Neural cell (in vitro differentiated cells): ENCODE measurements at regions not wholly inside any gene's neighbourhood (a gene's known extent, or its start where the extent isn't known, plus 50 kb on each side); places are given as distances from the start of the nearest gene placed in this dataset.

Experiments
- H2AFZ ChIP-seq: fragments of 200-600, 300-800 bp; sonication (generic), shearing (Covaris generic); 2 replicates; pipeline ENCODE4 v1.6.0; 2014; ENCODE audit warnings: low read depth, mild to moderate bottlenecking, antibody characterized with exemption, low read length, moderate library complexity
- H3F3A ChIP-seq: fragments of 200-600 bp; shearing (Covaris generic); 2 replicates; pipeline ENCODE4 v1.6.1; 2016; ENCODE audit warnings: mild to moderate bottlenecking, moderate library complexity, mixed read lengths, antibody characterized with exemption, low read length; ENCODE audit not compliant: insufficient read depth, poor library complexity, severe bottlenecking
- H3K27ac ChIP-seq: fragments of 200-600, 300-800 bp; sonication (generic), shearing (Covaris generic); 2 replicates; pipeline ENCODE4 v1.5.1; 2014; ENCODE audit warnings: mild to moderate bottlenecking, low read length, moderate library complexity
- H3K27me3 ChIP-seq: fragments of 300-800, 200-600 bp; sonication (generic), shearing (Covaris generic); 2 replicates; pipeline ENCODE4 v1.6.0; 2014; ENCODE audit warnings: mild to moderate bottlenecking, low read depth, low read length, moderate library complexity; ENCODE audit not compliant: insufficient read depth
- H3K36me3 ChIP-seq: fragments of 300-800, 200-600 bp; sonication (generic), shearing (Covaris generic); 2 replicates; pipeline ENCODE4 v1.5.1; 2014; ENCODE audit warnings: mild to moderate bottlenecking, antibody characterized with exemption, low read length, moderate library complexity; ENCODE audit not compliant: insufficient read depth
- H3K4me2 ChIP-seq: fragments of 300-800, 200-600 bp; sonication (generic), shearing (Covaris generic); 2 replicates; pipeline ENCODE4 v1.6.0; 2014; ENCODE audit warnings: mild to moderate bottlenecking, low read length
- H3K4me3 ChIP-seq: fragments of 300-800, 200-600 bp; sonication (generic), shearing (Covaris generic); 2 replicates; pipeline ENCODE4 v1.5.1; 2014; ENCODE audit warnings: mild to moderate bottlenecking, low read length, moderate library complexity
- H3K79me2 ChIP-seq: fragments of 200-600 bp; shearing (Covaris generic); replicated peaks from 2 replicates; pipeline ENCODE4 v1.6.0; 2014; ENCODE audit warnings: mild to moderate bottlenecking, low read length, moderate library complexity; ENCODE audit not compliant: insufficient read depth
- H3K9ac ChIP-seq: fragments of 300-800, 200-600 bp; sonication (generic), shearing (Covaris generic); 2 replicates; pipeline ENCODE4 v1.6.1; 2016; ENCODE audit warnings: mild to moderate bottlenecking, low read length, mixed read lengths
- H3K9me2 ChIP-seq: fragments of 200-600 bp; shearing (Covaris generic); 2 replicates; pipeline ENCODE4 v1.6.1; 2016; ENCODE audit warnings: mild to moderate bottlenecking, low read length, mixed read lengths; ENCODE audit not compliant: insufficient read depth
- H3K9me3 ChIP-seq: fragments of 200-600, 300-800 bp; sonication (generic), shearing (Covaris generic); 2 replicates; pipeline ENCODE4 v1.6.1; 2016; ENCODE audit warnings: mild to moderate bottlenecking, mixed run types, low read length, moderate library complexity, mixed read lengths
- H4K20me1 ChIP-seq: fragments of 200-600 bp; shearing (Covaris generic); 2 replicates; pipeline ENCODE4 v1.6.1; 2016; ENCODE audit warnings: mild to moderate bottlenecking, mixed run types; ENCODE audit not compliant: insufficient read depth
- CTCF ChIP-seq: fragments of 450-650 bp; IDR thresholded peaks from 2 replicates; pipeline ENCODE4 v1.5.1; 2014; ENCODE audit warnings: antibody characterized with exemption, mild to moderate bottlenecking, moderate library complexity; ENCODE audit not compliant: poor library complexity, severe bottlenecking
- EP300 ChIP-seq: fragments of 450-650 bp; conservative IDR thresholded peaks from 2 replicates; pipeline ENCODE4 v1.6.1; 2014; ENCODE audit warnings: antibody characterized with exemption, mild to moderate bottlenecking, moderate library complexity; ENCODE audit not compliant: poor library complexity, severe bottlenecking
- EZH2 ChIP-seq: fragments of 200-600, 300-800 bp; shearing (Covaris generic), sonication (generic); IDR thresholded peaks from 2 replicates; pipeline ENCODE4 v1.6.1; 2014; ENCODE audit warnings: antibody characterized with exemption, low read length, borderline replicate concordance, mild to moderate bottlenecking; ENCODE audit not compliant: insufficient read depth, poor library complexity, severe bottlenecking
- MXI1 ChIP-seq: fragments of 450-650 bp; conservative IDR thresholded peaks from 2 replicates; pipeline ENCODE4 v1.6.1; 2014; ENCODE audit warnings: antibody characterized with exemption, mild to moderate bottlenecking; ENCODE audit not compliant: poor library complexity, severe bottlenecking
- POLR2AphosphoS5 ChIP-seq: IDR thresholded peaks from 2 replicates; pipeline ENCODE4 v1.6.1; 2012
- RAD21 ChIP-seq: fragments of 450-650 bp; conservative IDR thresholded peaks from 2 replicates; pipeline ENCODE4 v1.6.1; 2014; ENCODE audit warnings: antibody characterized with exemption, mild to moderate bottlenecking, moderate library complexity
- SMC3 ChIP-seq: fragments of 450-650 bp; conservative IDR thresholded peaks from 2 replicates; pipeline ENCODE4 v1.6.1; 2014; ENCODE audit warnings: antibody characterized with exemption, mild to moderate bottlenecking, moderate library complexity; ENCODE audit not compliant: poor library complexity
- TAF1 ChIP-seq: IDR thresholded peaks from 2 replicates; pipeline ENCODE4 v1.6.1; 2012; ENCODE audit warnings: low read depth
- TF ChIP-seq, protein P1 (sequence below): IDR thresholded peaks from 2 replicates; pipeline ENCODE4 v1.6.1; 2012; ENCODE audit warnings: borderline replicate concordance

GRCh38 chr18:40606996-40607395 is 1348.0 kb upstream of the PIK3C3 start:
- Histone ChIP-seq H3K4me3 (no peak overlapping the region), H4K20me1 (no peaks in the 10 kb centered on the region), H3K27me3 (no peaks in the 10 kb centered on the region), H3F3A (no peaks in the 10 kb centered on the region), H3K9me3 (no peaks in the 10 kb centered on the region), H3K4me2 (no peak overlapping the region), H3K27ac (no peak overlapping the region), H3K9ac (no peak overlapping the region), H3K36me3 (no peaks in the 10 kb centered on the region), H3K9me2 (no peaks in the 10 kb centered on the region), H3K79me2 (no peaks in the 10 kb centered on the region), H2AFZ (no peak overlapping the region)
- TF ChIP-seq EP300 (no peak), CTCF (no peak), SMC3 (no peak)
- TF ChIP-seq, protein P1, sequence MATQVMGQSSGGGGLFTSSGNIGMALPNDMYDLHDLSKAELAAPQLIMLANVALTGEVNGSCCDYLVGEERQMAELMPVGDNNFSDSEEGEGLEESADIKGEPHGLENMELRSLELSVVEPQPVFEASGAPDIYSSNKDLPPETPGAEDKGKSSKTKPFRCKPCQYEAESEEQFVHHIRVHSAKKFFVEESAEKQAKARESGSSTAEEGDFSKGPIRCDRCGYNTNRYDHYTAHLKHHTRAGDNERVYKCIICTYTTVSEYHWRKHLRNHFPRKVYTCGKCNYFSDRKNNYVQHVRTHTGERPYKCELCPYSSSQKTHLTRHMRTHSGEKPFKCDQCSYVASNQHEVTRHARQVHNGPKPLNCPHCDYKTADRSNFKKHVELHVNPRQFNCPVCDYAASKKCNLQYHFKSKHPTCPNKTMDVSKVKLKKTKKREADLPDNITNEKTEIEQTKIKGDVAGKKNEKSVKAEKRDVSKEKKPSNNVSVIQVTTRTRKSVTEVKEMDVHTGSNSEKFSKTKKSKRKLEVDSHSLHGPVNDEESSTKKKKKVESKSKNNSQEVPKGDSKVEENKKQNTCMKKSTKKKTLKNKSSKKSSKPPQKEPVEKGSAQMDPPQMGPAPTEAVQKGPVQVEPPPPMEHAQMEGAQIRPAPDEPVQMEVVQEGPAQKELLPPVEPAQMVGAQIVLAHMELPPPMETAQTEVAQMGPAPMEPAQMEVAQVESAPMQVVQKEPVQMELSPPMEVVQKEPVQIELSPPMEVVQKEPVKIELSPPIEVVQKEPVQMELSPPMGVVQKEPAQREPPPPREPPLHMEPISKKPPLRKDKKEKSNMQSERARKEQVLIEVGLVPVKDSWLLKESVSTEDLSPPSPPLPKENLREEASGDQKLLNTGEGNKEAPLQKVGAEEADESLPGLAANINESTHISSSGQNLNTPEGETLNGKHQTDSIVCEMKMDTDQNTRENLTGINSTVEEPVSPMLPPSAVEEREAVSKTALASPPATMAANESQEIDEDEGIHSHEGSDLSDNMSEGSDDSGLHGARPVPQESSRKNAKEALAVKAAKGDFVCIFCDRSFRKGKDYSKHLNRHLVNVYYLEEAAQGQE = no peak

GRCh38 chr18:40583671-40584070 is 1371.4 kb upstream of the PIK3C3 start:
- H3K4me2 ChIP-seq = no peak overlapping the region
- no peaks in the 10 kb centered on the region for H3F3A ChIP-seq
- no peak overlapping the region for H2AFZ ChIP-seq
- no peaks in the 10 kb centered on the region for H3K9me2 ChIP-seq
- H3K9me3 ChIP-seq = peaks cover 4% of the 10 kb centered on the region
- no peak overlapping the region for H3K4me3 ChIP-seq
- H3K36me3 ChIP-seq = no peaks in the 10 kb centered on the region
- H3K79me2 ChIP-seq = no peaks in the 10 kb centered on the region
- TF ChIP-seq TAF1 = no peak
- TF ChIP-seq, protein P1 = no peak
- TF ChIP-seq EP300 = no peak
- TF ChIP-seq SMC3 = no peak
- no peak for TF ChIP-seq POLR2AphosphoS5
- no peak for TF ChIP-seq CTCF
- TF ChIP-seq MXI1 = no peak
- no peak for TF ChIP-seq RAD21
- no peak for TF ChIP-seq EZH2
- H3K27me3 ChIP-seq = no peaks in the 10 kb centered on the region
- no peaks in the 10 kb centered on the region for H4K20me1 ChIP-seq
- no peak overlapping the region for H3K27ac ChIP-seq
- H3K9ac ChIP-seq = no peak overlapping the region
